ENCODE measurements at regions not wholly inside any gene's neighbourhood (a gene's known extent, or its start where the extent isn't known, plus 50 kb on each side); places are given as distances from the start of the nearest gene placed in this dataset.

GRCh38 chr3:150248116-150248887, 159.8 kb upstream of the TSC22D2 start:
- TF ChIP-seq CTCF (IDR thresholded peaks at IDR 0.05) = no peak
- TF ChIP-seq POLR2A (IDR thresholded peaks at IDR 0.05) = no peak
